ENCODE measurements at regions not wholly inside any gene's neighbourhood (a gene's known extent, or its start where the extent isn't known, plus 50 kb on each side); places are given as distances from the start of the nearest gene placed in this dataset.

GRCh38 chrX:67961516-67961915, 417.7 kb downstream of the AR start:
- Histone ChIP-seq H4K12ac (ENCODE audit: low read depth, low read length) (no peak overlapping the region), H3K4ac (ENCODE audit: low read depth, low read length) (no peak overlapping the region), H3K36me3 (ENCODE audit: control insufficient read depth in 1 of 2, insufficient read depth in 2 of 2, low read length in 2 of 2) (no peaks in the 10 kb centered on the region), H3K27me3 (ENCODE audit: insufficient read depth, low read length) (no peaks in the 10 kb centered on the region), H3K18ac (ENCODE audit: low read length) (no peak overlapping the region), H3K9me3 (ENCODE audit: insufficient read depth, low read depth, low read length) (no peaks in the 10 kb centered on the region), H3K23ac (ENCODE audit: low read length) (no peak overlapping the region), H2AK5ac (ENCODE audit: low read length) (no peak overlapping the region), H3K9ac (ENCODE audit: low read length) (no peak overlapping the region), H2BK120ac (ENCODE audit: insufficient read depth, low read length, poor library complexity) (no peak overlapping the region), H3K4me2 (ENCODE audit: low read length) (no peak overlapping the region), H2BK12ac (ENCODE audit: low read length) (no peak overlapping the region), H3K14ac (ENCODE audit: low read length) (no peak overlapping the region), H3K4me3 (ENCODE audit: low read depth, low read length) (no peak overlapping the region), H2BK5ac (ENCODE audit: low read depth, low read length, poor library complexity) (no peak overlapping the region), H3K79me2 (ENCODE audit: control insufficient read depth, insufficient read depth, low read length, poor library complexity) (no peaks in the 10 kb centered on the region), H3K27ac (ENCODE audit: low read depth, low read length) (no peak overlapping the region), H4K91ac (ENCODE audit: low read depth, low read length) (no peak overlapping the region), H3K79me1 (ENCODE audit: low read length) (no peaks in the 10 kb centered on the region), H2AFZ (ENCODE audit: insufficient read depth, low read length, poor library complexity) (no peak overlapping the region), H4K8ac (ENCODE audit: low read depth, low read length) (no peak overlapping the region), H3K4me1 (ENCODE audit: control insufficient read depth in 1 of 2, insufficient read depth in 2 of 2, low read length in 2 of 2) (no peaks in the 10 kb centered on the region)
- no CpG with 5 or more reads among the region's 3 CpGs for WGBS (ENCODE audit: extremely low coverage, insufficient coverage, insufficient read length)
- DNase-seq: no peak

Data from trophoblast cell (in vitro differentiated cells and primary cell).